Adrenal gland (tissue), 9 donors: ENCODE measurements at regions not wholly inside any gene's neighbourhood (a gene's known extent, or its start where the extent isn't known, plus 50 kb on each side); places are given as distances from the start of the nearest gene placed in this dataset.

Experiments
- DNase-seq, 7 donors: peaks; one replicate each; pipeline ENCODE4 v3.0.0-alpha.2; 2019 to 2020
- H3K27ac ChIP-seq, 5 donors: fragments of 200-600 bp; sonication (generic) in 4 of 5; 1 replicate in 3 of 5; 2 replicates in 2 of 5; pipeline versions ENCODE4 v1.5.1 to v1.8.0; 2016 to 2020; ENCODE audit warnings: mild to moderate bottlenecking in 1 of 5
- H3K27me3 ChIP-seq: fragments of 200-600 bp; 2 replicates; pipeline ENCODE4 v1.8.0; 2021
- H3K36me3 ChIP-seq, 2 donors: fragments of 200-600 bp; replicated peaks in 1 of 2; 1 replicate in 1 of 2; 2 replicates in 1 of 2; pipeline versions ENCODE4 v1.5.1 to v1.8.0; 2018 to 2022
- H3K4me1 ChIP-seq, 2 donors: fragments of 200-600 bp; replicated peaks in 1 of 2; 1 replicate in 1 of 2; 2 replicates in 1 of 2; pipeline versions ENCODE4 v1.5.1 to v1.8.0; 2018 to 2021
- H3K4me3 ChIP-seq, 4 donors: fragments of 200-600 bp; sonication (generic) in 3 of 4; one replicate each; pipeline ENCODE4 v1.5.1; 2016 to 2018
- H3K9me3 ChIP-seq, 3 donors: fragments of 200-600 bp; sonication (generic) in 1 of 3; replicated peaks in 1 of 3; 1 replicate in 2 of 3; 2 replicates in 1 of 3; pipeline versions ENCODE4 v1.5.1 to v1.8.0; 2016 to 2021
- CTCF ChIP-seq, 6 experiments: fragments of 450-650 bp in 4 of 6; fragments of 200-600 bp in 2 of 6; sonication (generic) in 1 of 6; IDR thresholded peaks; 1 replicate in 5 of 6; 2 replicates in 1 of 6; pipeline versions ENCODE4 v1.5.1 to v1.8.0; 2016 to 2021; ENCODE audit warnings: antibody characterized with exemption in 6 of 6, mild to moderate bottlenecking in 2 of 6, moderate library complexity in 1 of 6
- POLR2A ChIP-seq, 2 donors: fragments of 450-650 bp; IDR thresholded peaks; one replicate each; pipeline ENCODE4 v1.6.1; 2017; ENCODE audit warnings: antibody characterized with exemption in 2 of 2, mild to moderate bottlenecking in 2 of 2, moderate library complexity in 1 of 2
- WGBS, 4 donors: extraction: QIAGEN DNeasy Blood & Tissue Kit in 2 of 4; methylation state at CpG; one replicate each; pipeline versions ENCODE4 v1.1.5 to v1.1.7; 2013 to 2017; 5-methylcytosine and 5-hydroxymethylcytosine counted together
- intact Hi-C, 2 donors: fragments of 100-400 bp; cut with DNase I; formaldehyde crosslinking; loops; one replicate each; pipeline versions ENCODE4 v1.14.1 to v1.15.0; 2022 to 2023
- donor health status: healthy with polysubstance abuse.
- donor health status: Bipolar disorder and iron deficiency.
- donor health status: DM: yes; HTN: yes; CAD: no.
- donor health status: DM: no; HTN: no; CAD: no.
- donor health status: DM: no; HTN: no; CAD: no.

DNA sequence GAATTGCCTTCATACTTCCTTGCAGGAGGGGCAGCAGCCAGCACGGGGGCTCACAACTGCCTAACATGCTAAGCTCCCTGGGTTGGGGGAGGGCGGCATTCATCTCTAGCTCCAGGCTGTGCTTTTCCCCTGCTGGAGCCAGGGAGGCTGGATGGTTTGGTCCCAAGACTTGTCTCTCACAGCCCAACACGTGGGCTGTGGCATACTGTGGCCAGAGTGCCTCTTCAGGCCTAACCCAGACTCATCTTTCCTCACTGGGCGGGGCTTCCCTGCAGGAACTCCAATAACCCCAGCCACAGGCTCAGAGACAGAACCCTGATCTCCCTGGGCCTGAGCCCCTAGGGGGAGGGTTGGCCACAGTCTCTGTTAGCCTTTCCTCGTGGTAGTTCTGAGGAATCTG, 121.9 kb upstream of the PLET1 start:
- Histone ChIP-seq H3K4me3 (no peak overlapping the region), H3K9me3 (no peaks in the 10 kb centered on the region), H3K27ac (no peak overlapping the region), H3K36me3 (no peaks in the 10 kb centered on the region), H3K27me3 (no peaks in the 10 kb centered on the region), H3K4me1 (no peaks in the 10 kb centered on the region)
- no peak for DNase-seq
- TF ChIP-seq CTCF (IDR thresholded peaks at IDR 0.05) = no peak
- TF ChIP-seq POLR2A (IDR thresholded peaks at IDR 0.05) = no peak
- WGBS, 4 donors = 74 to 88% (median 80%) methylated on average over 2 to 5 of the region's 5 CpGs
- intact Hi-C loops = no loop called here

- TF ChIP-seq CTCF (IDR thresholded peaks at IDR 0.05) (no peak), POLR2A (IDR thresholded peaks at IDR 0.05) (no peak)
- Histone ChIP-seq H3K27ac (no peak overlapping the region), H3K9me3 (no peaks in the 10 kb centered on the region), H3K4me3 (no peak overlapping the region), H3K36me3 (no peaks in the 10 kb centered on the region), H3K4me1 (no peaks in the 10 kb centered on the region), H3K27me3 (no peaks in the 10 kb centered on the region)
- intact Hi-C loops = no loop called here
- DNase-seq = no peak
These were observed 127.8 kb upstream of the PLET1 start for GRCh38 chr11:112388496-112388895.

DNA sequence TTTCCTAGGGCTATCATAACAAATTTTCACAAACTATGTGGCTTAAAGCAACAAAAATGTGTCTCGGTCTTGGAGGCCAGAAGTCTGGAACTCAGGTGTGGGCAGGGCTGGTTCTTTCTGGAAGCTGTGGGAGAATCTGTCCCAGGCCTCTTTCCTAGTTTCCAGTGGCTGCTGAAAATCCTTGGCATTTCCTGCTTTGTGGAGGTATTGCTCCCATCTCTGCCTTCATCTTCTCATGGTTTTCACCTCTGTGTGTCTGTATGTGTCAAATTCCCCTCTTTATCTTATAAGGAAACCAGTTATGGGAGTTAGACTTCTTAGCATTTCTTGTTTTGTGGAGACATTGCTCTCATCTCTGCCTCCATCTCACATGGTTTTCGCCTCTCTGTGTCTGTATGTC, 130.4 kb upstream of the PLET1 start:
- TF ChIP-seq POLR2A (IDR thresholded peaks at IDR 0.05) (no peak), CTCF (IDR thresholded peaks at IDR 0.05) (no peak)
- no peaks in the 10 kb centered on the region for H3K4me1 ChIP-seq
- H3K36me3 ChIP-seq = no peaks in the 10 kb centered on the region
- WGBS, 4 donors = 41 to 48% (median 43%) methylated on average over 2 of the region's 2 CpGs
- H3K9me3 ChIP-seq = no peaks in the 10 kb centered on the region
- H3K4me3 ChIP-seq = no peak overlapping the region
- intact Hi-C loops = no loop called here
- H3K27me3 ChIP-seq = no peaks in the 10 kb centered on the region
- H3K27ac ChIP-seq = no peak overlapping the region
- no peak for DNase-seq

- Histone ChIP-seq H3K4me1 (no peaks in the 10 kb centered on the region), H3K27me3 (no peaks in the 10 kb centered on the region), H3K27ac (no peak overlapping the region), H3K9me3 (no peaks in the 10 kb centered on the region), H3K4me3 (no peak overlapping the region), H3K36me3 (no peaks in the 10 kb centered on the region)
- TF ChIP-seq POLR2A (IDR thresholded peaks at IDR 0.05) = no peak
- TF ChIP-seq CTCF (IDR thresholded peaks at IDR 0.05) = no peak
- 73 to 86% (median 80%) methylated on average over 5 of the region's 5 CpGs for whole genome bisulfite sequencing, 4 donors
- intact Hi-C loops = no loop called here
- no peak for DNase-seq
These were observed 132.2 kb upstream of the PLET1 start for GRCh38 chr11:112392904-112393303.
